GM18498 (cell line): ENCODE measurements at regions not wholly inside any gene's neighbourhood (a gene's known extent, or its start where the extent isn't known, plus 50 kb on each side); places are given as distances from the start of the nearest gene placed in this dataset.

ENCODE experiments used
- ATAC-seq: cut with Tn5 transposase; IDR thresholded peaks from one replicate; pipeline ENCODE4 v1.9.1; 2021; ENCODE audit warnings: mild to moderate bottlenecking, moderate library complexity; ENCODE audit not compliant: unreplicated experiment

- no peak for ATAC-seq
Observed at GRCh38 chr12:42977451-42978230, 388.1 kb upstream of the PRICKLE1 start.

GRCh38 chr12:42976620-42977019, 387.1 kb upstream of the PRICKLE1 start:
- ATAC-seq = no peak

- no peak for ATAC-seq
Observed at GRCh38 chr12:42976122-42976521, 386.6 kb upstream of the PRICKLE1 start.

GRCh38 chr12:42969355-42969754, 379.8 kb upstream of the PRICKLE1 start:
- no peak for ATAC-seq

- ATAC-seq = no peak
Observed at GRCh38 chr12:42968426-42968825, 378.9 kb upstream of the PRICKLE1 start.

GRCh38 chr12:42967850-42968249, 378.3 kb upstream of the PRICKLE1 start:
- no peak for ATAC-seq

- no peak for ATAC-seq
Observed at GRCh38 chr12:42963988-42964387, 374.4 kb upstream of the PRICKLE1 start.

GRCh38 chr12:42962384-42962783, 372.8 kb upstream of the PRICKLE1 start:
- ATAC-seq = no peak

- no peak for ATAC-seq
Observed at GRCh38 chr12:42961395-42961794, 371.8 kb upstream of the PRICKLE1 start.

GRCh38 chr12:42960087-42960527, 370.6 kb upstream of the PRICKLE1 start:
- no peak for ATAC-seq

- no peak for ATAC-seq
Observed at GRCh38 chr12:42958291-42958674, 368.7 kb upstream of the PRICKLE1 start.

GRCh38 chr12:42957561-42958290, 368.2 kb upstream of the PRICKLE1 start:
- ATAC-seq = no peak

GRCh38 chr12:42957136-42957535, 367.6 kb upstream of the PRICKLE1 start:
- ATAC-seq = no peak

GRCh38 chr12:42953021-42953420, 363.5 kb upstream of the PRICKLE1 start:
- ATAC-seq = no peak

GRCh38 chr12:42946871-42947381, 357.4 kb upstream of the PRICKLE1 start:
- ATAC-seq = no peak

- no peak for ATAC-seq
Observed at GRCh38 chr12:42945927-42946326, 356.4 kb upstream of the PRICKLE1 start.

- ATAC-seq = no peak
Observed at GRCh38 chr12:42944516-42944915, 355.0 kb upstream of the PRICKLE1 start.

GRCh38 chr12:42936991-42937390, 347.4 kb upstream of the PRICKLE1 start:
- no peak for ATAC-seq

GRCh38 chr12:42936260-42936659, 346.7 kb upstream of the PRICKLE1 start:
- ATAC-seq = no peak

- no peak for ATAC-seq
Observed at GRCh38 chr12:42935756-42936155, 346.2 kb upstream of the PRICKLE1 start.

- ATAC-seq = no peak
Observed at GRCh38 chr12:42935090-42935489, 345.5 kb upstream of the PRICKLE1 start.

- no peak for ATAC-seq
Observed at GRCh38 chr12:42933461-42934081, 344.0 kb upstream of the PRICKLE1 start.
